HG03520 (cell line): ENCODE measurements at regions not wholly inside any gene's neighbourhood (a gene's known extent, or its start where the extent isn't known, plus 50 kb on each side); places are given as distances from the start of the nearest gene placed in this dataset.
"Not testable (repeated sequence)": the region's sequence is repeated elsewhere in the genome, so short reads cannot be mapped to it uniquely, and the experiment has no call there.

Source experiments
- ATAC-seq: cut with Tn5 transposase; IDR thresholded peaks from one replicate; pipeline ENCODE4 v1.9.1; 2021; ENCODE audit warnings: mild to moderate bottlenecking, moderate library complexity; ENCODE audit not compliant: unreplicated experiment

GRCh38 chr16:29284159-29284558 lies 122.4 kb downstream of the NPIPB11 start:
- ATAC-seq: not testable (repeated sequence)

GRCh38 chr16:29278097-29278871 lies 128.2 kb downstream of the NPIPB11 start:
- ATAC-seq: not testable (repeated sequence)

GRCh38 chr16:29276446-29276845 lies 130.1 kb downstream of the NPIPB11 start:
- not testable (repeated sequence) for ATAC-seq

DNA sequence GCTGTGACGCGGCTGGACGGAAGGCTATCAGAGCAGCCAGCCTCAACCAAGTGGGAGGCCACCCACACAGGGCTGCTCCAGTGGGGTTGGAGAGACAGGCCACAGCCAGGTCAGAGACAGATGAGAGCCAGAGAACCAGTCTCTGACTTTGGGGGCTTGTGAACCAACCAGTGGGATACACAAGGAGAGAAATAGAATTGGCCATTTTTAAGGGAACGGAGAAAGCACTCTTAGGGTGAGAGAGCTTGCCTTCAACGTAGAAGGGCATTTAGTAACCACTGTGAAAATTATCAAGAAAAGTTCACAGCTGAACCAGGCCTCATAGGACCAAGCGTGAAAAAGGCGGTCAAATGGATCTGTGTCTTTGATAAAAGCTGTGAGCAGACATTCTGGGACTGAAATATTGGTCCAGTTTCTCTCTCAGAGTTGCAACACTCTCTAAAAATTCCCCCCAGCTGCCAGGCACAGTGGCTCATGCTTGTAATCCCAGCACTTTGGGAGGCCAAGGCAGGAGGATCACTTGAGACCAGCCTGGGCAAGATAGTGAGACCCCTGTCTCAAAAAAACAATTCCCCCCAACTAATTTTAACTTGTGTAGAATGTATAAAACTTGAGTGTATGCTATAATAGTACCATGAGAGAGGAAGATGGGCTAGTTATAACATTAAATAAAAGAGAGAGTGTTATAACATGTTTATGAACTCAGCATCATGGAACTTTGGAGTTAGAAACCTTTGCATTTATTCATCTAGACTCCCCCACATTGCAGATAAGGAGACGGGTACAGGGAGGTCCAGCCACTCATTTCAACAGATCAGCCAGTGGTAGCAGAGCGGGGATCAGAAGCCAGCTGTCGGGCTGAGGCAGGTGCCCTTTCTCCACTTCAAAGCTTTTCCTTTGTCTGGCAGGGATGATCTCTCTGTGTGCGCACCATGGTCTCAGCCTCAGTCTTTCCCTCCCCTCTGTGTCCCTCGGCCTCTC lies 132.2 kb downstream of the NPIPB11 start:
- ATAC-seq: not testable (repeated sequence)

GRCh38 chr16:29273298-29274054 lies 133.0 kb downstream of the NPIPB11 start:
- ATAC-seq: not testable (repeated sequence)

DNA sequence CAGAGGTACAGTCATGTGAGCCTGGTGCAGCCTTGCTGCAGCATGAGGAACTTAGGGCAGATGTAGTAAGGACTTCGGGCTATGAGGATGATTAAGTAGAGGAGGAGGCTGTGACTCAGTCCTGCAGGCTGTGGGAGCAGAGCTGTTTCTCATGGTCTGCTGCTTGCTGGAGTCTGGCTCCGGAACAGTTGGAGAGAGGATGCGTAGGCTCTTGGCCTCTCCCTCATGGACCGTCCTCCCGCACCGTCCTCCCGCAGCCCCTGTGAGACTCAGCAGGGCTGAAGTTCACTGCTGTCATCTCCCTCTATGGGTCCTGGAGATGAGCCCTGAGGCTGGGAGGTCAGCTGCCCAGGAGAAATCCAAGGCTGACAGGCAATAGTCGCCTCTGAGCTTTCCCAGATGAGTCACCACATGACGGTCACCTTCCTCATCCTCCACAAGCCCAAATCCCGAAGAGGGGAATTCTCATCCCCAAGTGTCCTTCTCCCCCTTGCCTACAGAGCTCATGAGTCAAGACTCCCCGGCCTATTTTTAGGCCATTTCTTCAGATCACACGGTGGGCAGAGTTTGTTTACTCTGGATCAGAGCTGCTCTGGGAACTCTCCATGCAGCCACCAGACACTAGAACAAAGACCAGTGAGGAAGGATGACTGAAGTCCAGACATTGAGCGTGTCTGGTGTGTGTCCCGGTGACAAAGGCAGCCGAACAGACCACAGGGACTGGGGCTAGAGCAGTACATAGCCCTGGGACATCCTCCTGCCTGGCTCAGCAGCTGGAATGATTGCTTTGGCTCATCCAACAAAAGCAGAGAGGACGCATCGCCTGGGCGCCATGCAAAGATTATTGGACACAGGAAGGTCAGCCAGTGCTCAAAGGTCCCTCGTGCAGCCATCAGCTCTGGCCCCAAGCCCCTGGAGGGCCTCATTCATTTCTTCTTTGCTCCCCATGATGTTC lies 134.5 kb downstream of the NPIPB11 start:
- ATAC-seq: not testable (repeated sequence)

DNA sequence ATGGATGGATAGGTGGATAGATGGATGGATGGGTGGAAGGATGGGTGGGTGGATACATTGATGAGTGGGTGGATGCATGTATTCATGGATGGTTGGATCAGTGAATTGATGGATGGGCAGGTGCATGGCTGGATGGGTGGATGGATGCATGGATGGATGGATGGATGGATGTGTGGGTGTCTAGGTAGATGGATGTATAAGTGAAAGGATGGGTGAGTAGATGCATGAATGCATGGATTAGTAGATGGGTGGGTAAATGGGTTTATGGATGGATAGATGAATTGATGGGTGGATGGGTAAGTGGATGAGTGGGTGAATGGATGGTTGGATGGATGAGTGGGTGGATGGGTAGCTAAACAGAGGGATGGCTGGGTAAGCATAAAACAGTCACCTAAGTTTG lies 135.6 kb downstream of the NPIPB11 start:
- not testable (repeated sequence) for ATAC-seq

- ATAC-seq: not testable (repeated sequence)
Measured at GRCh38 chr16:29270033-29270432, 136.5 kb downstream of the NPIPB11 start.

GRCh38 chr16:29269192-29269811 lies 137.2 kb downstream of the NPIPB11 start:
- not testable (repeated sequence) for ATAC-seq

DNA sequence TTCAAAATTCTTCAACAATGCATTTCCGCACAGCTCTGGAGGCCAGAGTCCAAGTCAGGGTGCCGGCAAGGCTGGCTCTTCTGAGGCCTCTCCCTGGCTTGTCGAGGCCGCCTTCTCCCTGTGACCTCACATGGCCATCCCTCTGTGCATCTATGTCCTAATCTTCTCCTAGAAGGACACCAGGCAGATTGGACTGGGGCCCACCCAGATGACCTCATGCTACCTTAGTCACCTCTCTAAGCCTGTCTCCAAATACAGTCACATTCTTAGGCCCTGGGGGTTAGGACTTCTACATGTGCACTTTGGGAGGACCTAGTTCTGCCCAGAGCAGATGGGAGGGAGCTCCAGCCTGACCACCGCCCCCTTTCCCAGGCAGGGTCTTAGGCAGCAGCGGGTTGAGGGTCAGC lies 137.7 kb downstream of the NPIPB11 start:
- ATAC-seq: not testable (repeated sequence)

DNA sequence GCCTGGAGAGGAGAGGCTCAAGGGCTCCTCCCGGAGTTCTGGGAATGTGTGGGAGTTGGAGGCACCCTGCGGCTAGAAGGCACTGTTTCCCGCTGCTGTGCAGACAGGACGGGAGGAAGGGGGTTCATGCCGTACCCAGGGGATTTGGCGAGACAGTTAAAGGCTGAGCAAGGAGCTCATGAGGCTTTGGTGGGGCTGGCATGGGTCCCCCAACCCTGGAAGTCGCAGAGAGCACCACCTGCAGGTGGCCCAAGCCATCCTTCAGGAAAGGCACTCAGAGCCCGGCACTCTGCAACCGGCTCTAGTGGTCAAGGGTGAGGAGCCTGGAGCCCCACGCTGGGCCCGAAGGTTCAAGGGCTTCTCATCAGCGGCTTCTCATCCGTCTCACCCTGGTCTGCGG lies 138.2 kb downstream of the NPIPB11 start:
- ATAC-seq: not testable (repeated sequence)

- ATAC-seq: not testable (repeated sequence)
Measured at GRCh38 chr16:29267891-29268290, 138.6 kb downstream of the NPIPB11 start.

GRCh38 chr16:29267055-29267619 lies 139.4 kb downstream of the NPIPB11 start:
- not testable (repeated sequence) for ATAC-seq

GRCh38 chr16:29266612-29267011 lies 139.9 kb downstream of the NPIPB11 start:
- ATAC-seq: not testable (repeated sequence)

GRCh38 chr16:29265255-29265853 lies 141.2 kb downstream of the NPIPB11 start:
- not testable (repeated sequence) for ATAC-seq

GRCh38 chr16:29264080-29264837 lies 142.3 kb downstream of the NPIPB11 start:
- ATAC-seq: not testable (repeated sequence)

DNA sequence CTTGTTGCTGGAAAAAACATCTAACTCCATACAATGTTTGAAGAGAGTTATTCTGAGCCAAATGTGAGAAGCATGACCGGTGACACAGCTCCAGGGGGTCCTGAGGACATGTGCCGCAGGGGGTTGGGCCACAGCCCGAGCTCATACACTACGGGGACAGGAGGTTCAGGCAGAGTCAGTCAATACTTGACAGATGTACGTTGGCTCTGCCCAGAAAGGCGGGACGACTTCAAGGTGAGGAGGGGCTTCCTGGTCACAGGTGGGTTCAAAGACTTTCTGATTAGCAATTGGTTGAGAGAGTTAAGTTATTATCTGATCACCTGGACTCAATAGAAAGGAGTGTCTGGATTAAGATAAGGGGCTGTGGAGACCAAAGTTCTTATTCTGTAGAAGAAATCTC lies 143.8 kb downstream of the NPIPB11 start:
- not testable (repeated sequence) for ATAC-seq
